K562 (cell line): ENCODE measurements at regions not wholly inside any gene's neighbourhood (a gene's known extent, or its start where the extent isn't known, plus 50 kb on each side); places are given as distances from the start of the nearest gene placed in this dataset.

Experiments used
- ATAC-seq: fragments of 200-7000 bp; cut with Tn5 transposase; 3 replicates; pipeline ENCODE4 v1.9.1; 2020; ENCODE audit warnings: moderate library complexity
- BruUV-seq: library from RNA; stranded (reverse); fragments of 400-500 nt; replicated peaks from 2 replicates; lab custom pipeline; 2021; lab: Mats Ljungman, UMichigan
- CTCF ChIA-PET: fragments of 300-600 bp; formaldehyde crosslinking; extraction: SDS; loops from one replicate; lab custom pipeline; 2021; ENCODE audit warnings: low intra/inter-chr PET ratio; lab: Yijun Ruan, JAX
- POLR2A ChIA-PET: fragments of 300-600, 350-650 bp; sonication (Branson Sonifier 250); formaldehyde crosslinking; extraction: SDS; loops from one replicate; lab custom pipeline; 2021; ENCODE audit warnings: antibody characterized with exemption, inconsistent platforms; lab: Yijun Ruan, JAX
- DNase-seq, 4 experiments: peaks; one replicate each; pipeline versions ENCODE4 v3.0.0 to v3.0.0-alpha.2; 2011 to 2018; ENCODE audit warnings: low spot score in 3 of 4, mixed read lengths in 3 of 4; ENCODE audit errors: extremely low read depth in 1 of 4
- FAIRE-seq: peaks from 2 replicates; lab custom pipeline; 2011; peaks lifted over from hg19 to GRCh38; lab: Jason Lieb, UNC
- H2AFZ ChIP-seq: 2 replicates; pipeline ENCODE4 v1.6.0; 2011; ENCODE audit warnings: low read depth, low read length, control low read depth, inconsistent platforms
- H3K27ac ChIP-seq: fragments of 200-600 bp; 3 replicates; pipeline ENCODE4 v1.8.0; 2011; ENCODE audit warnings: low read depth, mild to moderate bottlenecking, control low read depth, inconsistent platforms, low read length, moderate library complexity, mixed read lengths; ENCODE audit errors: extremely low read depth
- H3K27me3 ChIP-seq, 2 experiments: fragments of 300-600 bp in 1 of 2; 2 replicates in 1 of 2; 3 replicates in 1 of 2; pipeline versions ENCODE4 v1.6.0 to v1.8.0; 2011; ENCODE audit warnings: inconsistent platforms in 2 of 2, low read length in 2 of 2, mild to moderate bottlenecking in 1 of 2, mixed read lengths in 1 of 2, moderate library complexity in 1 of 2; ENCODE audit not compliant: control insufficient read depth in 2 of 2, insufficient read depth in 2 of 2
- H3K36me3 ChIP-seq: fragments of 300-600 bp; 3 replicates; pipeline ENCODE4 v1.8.0; 2011; ENCODE audit warnings: mild to moderate bottlenecking, low read length, inconsistent platforms; ENCODE audit not compliant: control insufficient read depth, insufficient read depth
- H3K4me1 ChIP-seq, 2 experiments: fragments of 200-600 bp in 1 of 2; replicated peaks in 1 of 2; 2 replicates in 1 of 2; 3 replicates in 1 of 2; pipeline versions ENCODE4 v1.5.1 to v1.8.0; 2011; ENCODE audit warnings: inconsistent platforms in 2 of 2, low read length in 2 of 2, mild to moderate bottlenecking in 1 of 2, mixed read lengths in 1 of 2, moderate library complexity in 1 of 2; ENCODE audit not compliant: control insufficient read depth in 2 of 2, insufficient read depth in 2 of 2
- H3K4me2 ChIP-seq: 2 replicates; pipeline ENCODE4 v1.6.1; 2011; ENCODE audit warnings: low read length, control low read depth, inconsistent platforms, mixed read lengths; ENCODE audit not compliant: insufficient read depth
- H3K4me3 ChIP-seq: fragments of 200-600 bp; sonication (generic), shearing (Covaris generic); 2 replicates; pipeline ENCODE4 v1.5.1; 2016; ENCODE audit warnings: control low read depth, inconsistent platforms
- H3K79me2 ChIP-seq: fragments of 200-600 bp; 3 replicates; pipeline ENCODE4 v1.8.0; 2011; ENCODE audit warnings: low read length, inconsistent platforms; ENCODE audit not compliant: control insufficient read depth, insufficient read depth
- H3K9ac ChIP-seq, 2 experiments: 2 replicates each; pipeline versions ENCODE4 v1.6.0 to v1.6.1; 2011; ENCODE audit warnings: low read depth in 2 of 2, low read length in 2 of 2, control low read depth in 1 of 2, inconsistent platforms in 1 of 2, mild to moderate bottlenecking in 1 of 2, mixed read lengths in 1 of 2; ENCODE audit not compliant: insufficient read depth in 1 of 2
- H3K9me1 ChIP-seq: one replicate; pipeline ENCODE4 v1.6.0; 2011; ENCODE audit warnings: inconsistent platforms, mild to moderate bottlenecking, low read length, moderate library complexity; ENCODE audit not compliant: control insufficient read depth, insufficient read depth
- H3K9me3 ChIP-seq: replicated peaks from 2 replicates; pipeline ENCODE4 v1.5.1; 2011; ENCODE audit warnings: low read depth, low read length, inconsistent platforms; ENCODE audit not compliant: control insufficient read depth, insufficient read depth
- H4K20me1 ChIP-seq: replicated peaks from 2 replicates; pipeline ENCODE4 v1.6.1; 2011; ENCODE audit warnings: low read length, inconsistent platforms, mixed read lengths; ENCODE audit not compliant: control insufficient read depth, insufficient read depth
- NR3C1 ChIP-seq: sonication (generic); formaldehyde crosslinking; IDR thresholded peaks from 2 replicates; pipeline ENCODE4 v1.8.1; 2022; ENCODE audit warnings: missing genetic modification reagents
- WGBS: fragments of 100-300 bp; shearing (Covaris generic); methylation state at CpG from one replicate; pipeline ENCODE4 v1.1.6; 2016; ENCODE audit warnings: low coverage, mixed read lengths; ENCODE audit not compliant: insufficient coverage; ENCODE audit errors: missing lambda C conversion rate; 5-methylcytosine and 5-hydroxymethylcytosine counted together
- in situ Hi-C: fragments of 300-500 bp; cut with MboI; formaldehyde crosslinking; loops from 4 replicates; pipeline ENCODE4 v1.15.0; 2018; ENCODE audit warnings: inconsistent platforms, mixed read lengths
- intact Hi-C: fragments of 100-400 bp; cut with micrococcal nuclease; formaldehyde crosslinking; loops from 2 replicates; pipeline ENCODE4 v1.14.2; 2022
- TF ChIP-seq, protein P1 (sequence below), 2 experiments: IDR thresholded peaks; 2 replicates each; pipeline ENCODE4 v1.6.1; 2012; ENCODE audit warnings: improper control_type of control experiment in 2 of 2, low read depth in 2 of 2, low read length in 2 of 2, borderline replicate concordance in 1 of 2

DNA sequence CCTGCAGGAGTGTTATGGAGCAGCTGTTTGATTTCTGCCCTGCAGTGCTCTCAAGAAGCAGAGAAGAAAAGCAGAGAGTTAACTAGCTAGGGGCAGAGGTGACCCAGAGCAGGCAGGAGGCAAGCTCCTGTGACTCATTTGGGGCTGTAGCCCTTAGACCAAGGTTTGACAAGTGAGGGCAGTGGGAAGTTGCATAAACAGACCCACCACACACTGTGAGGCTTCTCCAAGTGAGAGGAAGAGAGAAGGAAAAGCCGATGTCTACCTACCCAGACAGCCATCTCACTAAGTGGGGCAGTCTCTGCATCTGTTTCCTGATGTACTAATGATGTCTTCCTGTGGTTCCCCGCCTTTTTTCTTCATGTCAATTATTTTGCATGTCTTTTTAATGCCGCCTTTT, 159.9 kb upstream of the NR5A2 start:
- WGBS: 0% methylated on average over 3 of the region's 3 CpGs
- H2AFZ ChIP-seq: no peak overlapping the region
- no peak overlapping the region for H3K27ac ChIP-seq
- H3K4me2 ChIP-seq: no peak overlapping the region
- H3K36me3 ChIP-seq: no peaks in the 10 kb centered on the region
- in situ Hi-C loops: no loop called here
- no peak for ATAC-seq
- H3K79me2 ChIP-seq: no peaks in the 10 kb centered on the region
- intact Hi-C loops: no loop called here
- no peaks in the 10 kb centered on the region for H3K27me3 ChIP-seq
- CTCF ChIA-PET: no interaction called here
- no peak for DNase-seq
- POLR2A ChIA-PET: interaction anchor here (0.6 kb wide), 1 partner anchor 1464 kb away, joined by 3 read pairs; no protein-coding TSS in a partner anchor
- H3K4me1 ChIP-seq: no peaks in the 10 kb centered on the region
- TF ChIP-seq NR3C1 (CRISPR knock-in tag): no peak
- no TSS peak for BruUV-seq
- no peak overlapping the region for H3K4me3 ChIP-seq
- no peaks in the 10 kb centered on the region for H3K9me3 ChIP-seq
- no peaks in the 10 kb centered on the region for H4K20me1 ChIP-seq
- no peak for FAIRE-seq
- no peak overlapping the region for H3K9ac ChIP-seq
- no peaks in the 10 kb centered on the region for H3K9me1 ChIP-seq

DNA sequence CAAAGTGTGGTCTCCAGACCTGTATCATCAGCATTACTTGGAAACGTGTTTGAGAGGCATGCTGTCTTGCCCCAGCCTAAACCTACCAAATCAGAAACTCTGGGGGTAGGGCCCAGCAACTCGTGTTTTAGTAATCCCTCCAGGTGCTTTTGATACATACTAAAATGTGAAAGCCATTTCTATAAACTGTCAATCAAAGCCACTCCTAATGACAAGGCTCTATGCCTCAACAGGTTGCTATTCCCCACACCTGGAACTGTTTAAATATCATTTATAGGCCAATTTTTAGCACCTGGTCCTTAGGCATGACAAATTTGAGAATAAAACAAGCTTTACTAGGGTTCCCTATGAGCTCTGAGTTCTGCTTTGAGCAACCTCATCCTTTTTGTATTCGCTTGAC, 158.7 kb upstream of the NR5A2 start:
- intact Hi-C loops (no loop called here), in situ Hi-C loops (no loop called here)
- Histone ChIP-seq H3K4me1 (no peaks in the 10 kb centered on the region), H3K9ac (no peak overlapping the region), H3K4me3 (no peak overlapping the region), H3K36me3 (no peaks in the 10 kb centered on the region), H3K9me1 (no peaks in the 10 kb centered on the region), H3K79me2 (no peaks in the 10 kb centered on the region), H3K4me2 (no peak overlapping the region), H4K20me1 (no peaks in the 10 kb centered on the region), H3K9me3 (no peaks in the 10 kb centered on the region), H3K27ac (no peak overlapping the region), H2AFZ (no peak overlapping the region), H3K27me3 (no peaks in the 10 kb centered on the region)
- POLR2A ChIA-PET: no interaction called here
- DNase-seq (no peak), ATAC-seq (no peak), FAIRE-seq (no peak)
- 0% methylated on average over 3 of the region's 3 CpGs for WGBS
- CTCF ChIA-PET: no interaction called here
- no TSS peak for BruUV-seq
- TF ChIP-seq, protein P1, sequence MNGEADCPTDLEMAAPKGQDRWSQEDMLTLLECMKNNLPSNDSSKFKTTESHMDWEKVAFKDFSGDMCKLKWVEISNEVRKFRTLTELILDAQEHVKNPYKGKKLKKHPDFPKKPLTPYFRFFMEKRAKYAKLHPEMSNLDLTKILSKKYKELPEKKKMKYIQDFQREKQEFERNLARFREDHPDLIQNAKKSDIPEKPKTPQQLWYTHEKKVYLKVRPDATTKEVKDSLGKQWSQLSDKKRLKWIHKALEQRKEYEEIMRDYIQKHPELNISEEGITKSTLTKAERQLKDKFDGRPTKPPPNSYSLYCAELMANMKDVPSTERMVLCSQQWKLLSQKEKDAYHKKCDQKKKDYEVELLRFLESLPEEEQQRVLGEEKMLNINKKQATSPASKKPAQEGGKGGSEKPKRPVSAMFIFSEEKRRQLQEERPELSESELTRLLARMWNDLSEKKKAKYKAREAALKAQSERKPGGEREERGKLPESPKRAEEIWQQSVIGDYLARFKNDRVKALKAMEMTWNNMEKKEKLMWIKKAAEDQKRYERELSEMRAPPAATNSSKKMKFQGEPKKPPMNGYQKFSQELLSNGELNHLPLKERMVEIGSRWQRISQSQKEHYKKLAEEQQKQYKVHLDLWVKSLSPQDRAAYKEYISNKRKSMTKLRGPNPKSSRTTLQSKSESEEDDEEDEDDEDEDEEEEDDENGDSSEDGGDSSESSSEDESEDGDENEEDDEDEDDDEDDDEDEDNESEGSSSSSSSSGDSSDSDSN (IDR thresholded peaks at IDR 0.05; ENCODE audit: borderline replicate concordance in 1 of 2, low read depth in 2 of 2, low read length in 2 of 2): no peak
